GM19239 (cell line): ENCODE measurements at regions not wholly inside any gene's neighbourhood (a gene's known extent, or its start where the extent isn't known, plus 50 kb on each side); places are given as distances from the start of the nearest gene placed in this dataset.

Experiments
- DNase-seq: peaks from one replicate; pipeline ENCODE4 v3.0.0; 2011; ENCODE audit warnings: low spot score; ENCODE audit not compliant: insufficient read length
- FAIRE-seq: peaks from 2 replicates; lab custom pipeline; 2011; peaks lifted over from hg19 to GRCh38; lab: Jason Lieb, UNC

GRCh38 chr14:100398044-100398443 is 74.9 kb downstream of the SLC25A47 start:
- no peak for FAIRE-seq
- no peak for DNase-seq

- DNase-seq: no peak
- no peak for FAIRE-seq
Measured at GRCh38 chr14:100399052-100399849, 76.1 kb downstream of the SLC25A47 start.

GRCh38 chr14:100400115-100400514 is 77.0 kb downstream of the SLC25A47 start:
- FAIRE-seq (no peak), DNase-seq (no peak)

DNA sequence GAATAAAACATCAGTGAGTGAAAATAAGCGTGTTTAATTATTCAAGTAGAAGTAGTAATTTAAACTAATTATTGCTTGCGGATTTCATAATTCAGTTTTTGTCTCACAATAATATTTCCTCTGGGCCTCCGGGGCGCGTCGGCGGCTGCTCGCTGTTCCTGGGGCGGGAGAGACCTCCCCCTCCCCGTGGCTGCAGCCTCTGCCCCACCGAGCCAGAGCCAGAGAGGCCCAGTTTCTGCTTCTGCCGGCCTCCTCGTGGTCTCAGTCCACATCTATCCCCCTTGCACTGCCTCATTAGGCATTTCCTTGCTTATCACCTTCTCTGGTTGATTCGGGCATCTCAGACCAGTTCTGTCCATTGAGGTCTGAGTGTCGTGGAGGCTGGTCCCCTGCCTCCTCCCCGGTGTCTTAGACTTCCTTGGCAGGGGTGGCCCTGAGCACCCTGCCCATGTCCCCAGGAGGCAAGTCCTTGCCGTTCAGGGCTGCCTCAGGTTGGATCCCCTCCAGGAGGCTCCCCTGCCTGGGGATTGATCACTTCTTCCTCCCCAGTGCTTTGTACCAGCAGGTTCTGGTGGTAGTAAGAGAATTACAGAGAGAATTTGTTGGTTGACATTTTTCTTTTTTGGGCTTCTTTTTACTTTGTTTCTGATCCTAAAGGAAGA is 78.0 kb downstream of the SLC25A47 start:
- DNase-seq (no peak), FAIRE-seq (no peak)

DNA sequence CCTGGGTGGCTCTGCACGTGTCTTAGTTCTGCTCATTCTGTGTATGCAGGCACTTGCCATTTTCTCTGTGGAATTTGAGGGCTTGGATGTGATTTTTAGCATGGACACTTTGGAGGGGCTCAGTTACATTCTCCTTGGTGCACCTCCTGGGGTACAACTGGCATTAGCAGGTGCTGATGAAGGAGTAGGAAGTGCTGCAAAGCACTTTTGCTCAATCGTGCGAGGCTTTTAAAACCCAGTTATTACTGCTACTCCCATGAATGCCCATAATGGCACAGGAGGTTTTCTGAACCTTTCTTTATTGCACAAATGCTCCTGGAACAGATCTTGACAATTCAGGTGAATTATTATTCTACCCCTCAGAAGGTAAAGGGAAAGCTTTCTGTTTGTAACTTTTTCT is 78.7 kb downstream of the SLC25A47 start:
- FAIRE-seq: no peak
- no peak for DNase-seq

GRCh38 chr14:100402631-100403030 is 79.5 kb downstream of the SLC25A47 start:
- no peak for FAIRE-seq

DNA sequence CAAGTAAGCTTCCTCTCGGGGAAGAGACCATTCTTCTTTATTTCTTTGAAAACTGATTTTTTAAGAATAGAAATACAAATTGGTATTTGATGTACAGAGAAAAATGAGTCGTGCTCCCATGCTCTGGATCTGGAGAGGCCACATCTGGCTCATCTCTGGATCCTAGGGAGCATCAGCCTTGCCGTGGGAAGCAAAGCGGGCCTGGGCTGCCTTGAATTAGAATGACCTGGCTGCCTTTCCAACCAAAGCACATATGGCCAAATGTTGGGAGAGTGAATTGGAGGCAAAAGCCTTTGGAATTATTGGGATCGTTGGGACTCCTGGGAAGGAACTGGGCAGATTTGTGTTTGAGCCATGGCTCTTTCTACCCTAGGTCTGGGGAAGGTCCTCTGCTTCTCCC is 80.0 kb downstream of the SLC25A47 start:
- DNase-seq (no peak), FAIRE-seq (no peak)

More at GRCh38 chr14:100402631-100403030, 79.5 kb downstream of the SLC25A47 start:
- no peak for DNase-seq

GRCh38 chr14:100403802-100404365 is 80.7 kb downstream of the SLC25A47 start:
- DNase-seq (no peak), FAIRE-seq (no peak)

GRCh38 chr14:100404419-100404818 is 81.3 kb downstream of the SLC25A47 start:
- no peak for DNase-seq
- no peak for FAIRE-seq

DNA sequence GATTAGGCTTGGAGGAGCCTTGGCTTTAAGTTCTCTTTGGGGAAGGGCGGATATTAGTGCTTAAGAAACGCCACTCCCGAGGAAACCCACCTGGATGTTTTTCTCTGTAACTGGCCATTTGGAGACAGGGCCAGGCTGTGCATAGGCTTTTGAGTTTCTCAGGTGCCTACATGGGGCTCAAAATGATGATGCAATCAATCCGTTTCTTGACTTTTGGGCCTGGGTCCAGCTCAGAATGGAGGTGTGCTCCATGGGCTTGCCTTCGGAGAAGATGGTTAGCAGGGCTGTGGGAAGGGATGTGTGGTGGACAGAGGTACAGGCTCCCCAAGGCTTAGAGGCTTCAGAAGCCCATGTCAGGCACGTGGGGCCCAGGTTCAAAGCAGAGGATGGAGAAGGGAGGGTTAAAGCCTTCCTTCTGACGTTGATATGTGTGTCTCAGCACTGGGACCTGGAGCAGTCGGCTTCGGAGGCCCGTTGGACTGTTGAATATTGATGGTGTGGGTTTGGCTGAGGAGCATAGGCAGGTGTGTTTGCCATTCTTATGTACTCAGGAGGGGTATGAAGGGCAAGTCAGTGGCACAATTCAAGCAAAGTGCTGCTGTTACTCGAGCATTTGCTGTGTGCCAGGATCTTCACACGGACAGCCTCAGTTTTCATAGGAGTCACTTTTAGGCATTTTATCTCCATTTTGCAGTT is 82.8 kb downstream of the SLC25A47 start:
- no peak for DNase-seq
- FAIRE-seq: no peak

- FAIRE-seq: no peak
- DNase-seq: no peak
Measured at GRCh38 chr14:100406505-100407131, 83.5 kb downstream of the SLC25A47 start.

GRCh38 chr14:100407376-100408102 is 84.4 kb downstream of the SLC25A47 start:
- no peak for DNase-seq
- FAIRE-seq: no peak

DNA sequence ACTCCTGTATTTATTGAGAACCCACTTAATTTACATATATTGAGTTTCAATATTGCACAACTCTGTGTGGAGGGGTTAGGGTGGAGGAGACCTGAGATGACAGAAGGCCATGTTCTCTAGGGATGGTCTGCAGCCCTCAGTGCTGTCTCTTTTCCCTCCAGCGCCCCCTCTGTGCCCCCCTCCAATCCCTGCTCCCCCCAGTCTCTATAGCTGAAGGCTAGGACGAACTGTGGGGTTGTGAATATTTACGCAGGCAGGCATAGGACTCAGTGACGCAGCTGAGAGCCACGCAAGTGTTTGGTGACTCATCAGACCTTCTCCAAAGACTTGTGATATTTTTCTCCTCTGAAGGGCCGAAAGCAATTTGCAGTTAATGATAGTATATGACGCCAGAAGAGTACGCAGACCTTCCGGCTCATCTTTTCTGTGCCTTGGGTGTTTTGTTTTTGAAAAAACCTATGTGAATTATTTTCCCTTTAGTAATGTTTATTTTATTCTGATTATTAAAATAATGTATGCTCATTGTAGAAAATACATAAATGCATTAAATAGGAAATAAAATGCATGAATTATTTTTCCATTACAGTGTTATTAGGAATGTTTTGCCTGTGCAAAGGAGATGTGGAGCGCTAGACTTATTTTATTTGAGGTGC is 85.3 kb downstream of the SLC25A47 start:
- DNase-seq (no peak), FAIRE-seq (no peak)

DNA sequence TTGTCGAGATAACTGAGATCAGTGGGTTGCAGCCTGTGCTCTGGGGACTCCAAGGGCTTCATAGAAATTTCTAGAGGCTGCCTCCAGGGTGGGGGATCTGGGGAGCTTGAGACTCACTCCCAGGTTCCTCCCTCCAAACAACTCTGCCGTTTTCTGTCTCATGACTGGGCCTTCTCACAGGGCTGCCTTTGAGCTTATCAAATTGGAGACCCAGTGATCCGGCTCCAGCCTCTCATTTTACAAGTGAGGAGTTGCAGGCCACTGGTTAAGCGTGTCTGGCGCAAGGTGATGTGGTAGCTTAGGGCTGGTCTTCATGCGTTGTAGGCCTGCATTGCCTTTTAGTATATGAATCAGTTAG is 85.8 kb downstream of the SLC25A47 start:
- FAIRE-seq (no peak), DNase-seq (no peak)

GRCh38 chr14:100409651-100410050 is 86.5 kb downstream of the SLC25A47 start:
- FAIRE-seq: no peak
- no peak for DNase-seq

GRCh38 chr14:100410056-100410565 is 87.0 kb downstream of the SLC25A47 start:
- FAIRE-seq (no peak), DNase-seq (no peak)

DNA sequence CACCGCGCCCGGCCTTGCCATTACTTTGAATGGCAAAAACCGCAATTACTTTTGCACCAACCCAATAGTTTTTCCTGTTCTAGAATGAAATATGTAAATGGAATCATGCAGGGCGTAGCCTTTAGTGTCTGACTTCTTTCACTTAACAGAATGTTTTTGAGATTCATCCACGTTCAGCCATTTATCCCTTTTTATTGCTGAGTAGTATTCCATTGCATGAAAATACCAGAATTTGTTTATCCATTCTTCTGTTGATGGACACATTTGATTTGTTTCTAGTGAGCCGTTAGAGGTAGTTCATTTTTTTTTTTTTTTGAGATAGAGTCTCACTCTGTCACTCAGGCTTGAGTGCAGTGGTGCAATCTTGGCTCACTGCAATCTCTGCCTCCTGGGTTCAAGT is 90.6 kb downstream of the SLC25A47 start:
- FAIRE-seq (no peak), DNase-seq (no peak)

DNA sequence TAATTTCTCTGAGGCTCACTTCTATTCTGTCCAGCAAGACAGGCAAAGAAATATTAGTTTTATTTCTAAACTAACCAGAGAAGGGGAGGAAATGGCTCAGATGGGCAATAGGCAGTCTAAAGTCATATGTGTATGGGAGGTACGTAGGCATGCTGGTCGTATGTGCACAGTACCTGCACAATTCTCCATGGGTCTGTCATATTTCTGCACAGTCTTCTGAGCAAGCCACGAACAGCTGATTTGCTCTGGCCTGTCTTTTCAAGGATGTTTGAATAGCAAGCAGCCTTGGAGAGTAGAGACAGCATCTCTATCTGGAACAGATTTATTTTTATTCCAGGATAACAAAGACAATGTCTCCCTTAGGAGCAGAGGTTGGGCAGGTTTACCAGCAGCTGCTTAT is 92.1 kb downstream of the SLC25A47 start:
- DNase-seq: no peak
- no peak for FAIRE-seq

DNA sequence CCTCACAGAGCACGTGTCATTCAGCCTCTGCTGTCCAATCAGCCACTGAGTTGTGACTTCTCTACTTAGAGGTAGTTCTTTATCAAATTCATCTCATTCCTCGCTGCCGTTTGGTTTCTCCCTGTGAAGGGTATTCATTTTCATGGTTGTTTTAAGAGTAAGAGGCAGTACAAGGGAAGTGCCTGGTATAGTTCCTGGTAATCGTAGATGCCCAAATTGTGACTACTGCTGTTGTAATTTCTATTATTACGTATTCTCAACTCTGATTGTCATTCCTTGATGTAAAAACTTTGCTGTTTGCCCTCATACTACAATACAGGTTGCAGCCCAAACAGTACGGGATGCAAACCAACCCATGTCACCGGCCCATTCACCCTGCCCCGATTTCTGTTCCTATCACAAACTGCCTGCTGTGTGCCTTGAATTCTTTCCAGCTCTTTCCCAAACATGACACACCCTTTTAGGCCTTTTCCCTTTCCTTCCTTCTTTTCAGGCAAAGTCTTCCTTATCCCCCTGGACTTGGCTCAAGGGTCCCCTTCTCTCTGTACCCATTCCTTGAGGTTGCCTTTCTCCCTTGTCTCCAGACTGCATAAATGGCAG is 93.0 kb downstream of the SLC25A47 start:
- DNase-seq: no peak
- FAIRE-seq: no peak
